HG03097 (cell line): ENCODE measurements at regions not wholly inside any gene's neighbourhood (a gene's known extent, or its start where the extent isn't known, plus 50 kb on each side); places are given as distances from the start of the nearest gene placed in this dataset.

Experiments
- ATAC-seq: cut with Tn5 transposase; IDR thresholded peaks from one replicate; pipeline ENCODE4 v1.9.1; 2021; ENCODE audit not compliant: unreplicated experiment, low FRiP score

- no peak for ATAC-seq
Observed at GRCh38 chr19:28500982-28501630, 711.8 kb downstream of the UQCRFS1 start.

- no peak for ATAC-seq
Observed at GRCh38 chr19:28500296-28500695, 712.7 kb downstream of the UQCRFS1 start.

GRCh38 chr19:28498404-28498976, 714.5 kb downstream of the UQCRFS1 start:
- ATAC-seq: no peak

- ATAC-seq: no peak
Observed at GRCh38 chr19:28497887-28498286, 715.1 kb downstream of the UQCRFS1 start.

- ATAC-seq: no peak
Observed at GRCh38 chr19:28497137-28497536, 715.8 kb downstream of the UQCRFS1 start.

GRCh38 chr19:28495046-28495445, 717.9 kb downstream of the UQCRFS1 start:
- ATAC-seq: no peak

GRCh38 chr19:28494461-28494860, 718.5 kb downstream of the UQCRFS1 start:
- ATAC-seq: no peak

- no peak for ATAC-seq
Observed at GRCh38 chr19:28493884-28494283, 719.1 kb downstream of the UQCRFS1 start.

- no peak for ATAC-seq
Observed at GRCh38 chr19:28492621-28493020, 720.3 kb downstream of the UQCRFS1 start.

- no peak for ATAC-seq
Observed at GRCh38 chr19:28492201-28492600, 720.8 kb downstream of the UQCRFS1 start.

- ATAC-seq: no peak
Observed at GRCh38 chr19:28489776-28490175, 723.2 kb downstream of the UQCRFS1 start.

GRCh38 chr19:28489126-28489660, 723.8 kb downstream of the UQCRFS1 start:
- ATAC-seq: no peak

- ATAC-seq: no peak
Observed at GRCh38 chr19:28487999-28488398, 725.0 kb downstream of the UQCRFS1 start.

GRCh38 chr19:28486926-28487325, 726.0 kb downstream of the UQCRFS1 start:
- ATAC-seq: no peak

GRCh38 chr19:28486473-28486872, 726.5 kb downstream of the UQCRFS1 start:
- no peak for ATAC-seq

- ATAC-seq: no peak
Observed at GRCh38 chr19:28485292-28485691, 727.7 kb downstream of the UQCRFS1 start.

GRCh38 chr19:28483197-28483596, 729.8 kb downstream of the UQCRFS1 start:
- no peak for ATAC-seq

GRCh38 chr19:28482221-28482620, 730.7 kb downstream of the UQCRFS1 start:
- ATAC-seq: no peak

GRCh38 chr19:28481674-28482073, 731.3 kb downstream of the UQCRFS1 start:
- ATAC-seq: no peak

- no peak for ATAC-seq
Observed at GRCh38 chr19:28475525-28475924, 737.4 kb downstream of the UQCRFS1 start.

GRCh38 chr19:28472843-28473242, 740.1 kb downstream of the UQCRFS1 start:
- ATAC-seq: no peak
